NB4 (cell line): ENCODE measurements at regions not wholly inside any gene's neighbourhood (a gene's known extent, or its start where the extent isn't known, plus 50 kb on each side); places are given as distances from the start of the nearest gene placed in this dataset.

Experiments used
- TF ChIP-seq, protein P1 (sequence below): IDR thresholded peaks from one replicate; pipeline ENCODE4 v1.5.1; 2012; ENCODE audit warnings: low read depth, low read length
- TF ChIP-seq, protein P2 (sequence below): IDR thresholded peaks from 2 replicates; pipeline ENCODE4 v1.6.1; 2011; ENCODE audit warnings: low read depth, low read length

DNA sequence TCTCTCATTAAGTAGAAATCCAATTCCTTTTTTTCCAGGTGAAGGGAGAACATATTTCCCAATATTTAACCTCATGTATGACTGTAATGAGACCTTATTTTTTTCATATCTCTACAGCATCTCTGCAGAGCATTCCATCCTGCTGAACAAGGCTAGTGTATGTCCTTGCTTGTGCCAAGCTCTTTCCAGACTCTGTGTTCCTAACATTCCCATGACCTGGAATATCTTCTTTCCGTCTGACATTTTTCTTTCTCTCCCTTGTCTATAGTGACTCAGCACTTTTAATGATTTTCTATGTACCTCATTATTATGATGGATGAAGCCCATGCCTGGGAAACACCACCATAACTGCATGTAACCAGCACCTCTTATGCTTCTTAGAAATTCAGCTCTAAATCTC is 278.3 kb upstream of the NRIP1 start:
- TF ChIP-seq, protein P1, sequence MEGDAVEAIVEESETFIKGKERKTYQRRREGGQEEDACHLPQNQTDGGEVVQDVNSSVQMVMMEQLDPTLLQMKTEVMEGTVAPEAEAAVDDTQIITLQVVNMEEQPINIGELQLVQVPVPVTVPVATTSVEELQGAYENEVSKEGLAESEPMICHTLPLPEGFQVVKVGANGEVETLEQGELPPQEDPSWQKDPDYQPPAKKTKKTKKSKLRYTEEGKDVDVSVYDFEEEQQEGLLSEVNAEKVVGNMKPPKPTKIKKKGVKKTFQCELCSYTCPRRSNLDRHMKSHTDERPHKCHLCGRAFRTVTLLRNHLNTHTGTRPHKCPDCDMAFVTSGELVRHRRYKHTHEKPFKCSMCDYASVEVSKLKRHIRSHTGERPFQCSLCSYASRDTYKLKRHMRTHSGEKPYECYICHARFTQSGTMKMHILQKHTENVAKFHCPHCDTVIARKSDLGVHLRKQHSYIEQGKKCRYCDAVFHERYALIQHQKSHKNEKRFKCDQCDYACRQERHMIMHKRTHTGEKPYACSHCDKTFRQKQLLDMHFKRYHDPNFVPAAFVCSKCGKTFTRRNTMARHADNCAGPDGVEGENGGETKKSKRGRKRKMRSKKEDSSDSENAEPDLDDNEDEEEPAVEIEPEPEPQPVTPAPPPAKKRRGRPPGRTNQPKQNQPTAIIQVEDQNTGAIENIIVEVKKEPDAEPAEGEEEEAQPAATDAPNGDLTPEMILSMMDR = no peak
- TF ChIP-seq, protein P2, sequence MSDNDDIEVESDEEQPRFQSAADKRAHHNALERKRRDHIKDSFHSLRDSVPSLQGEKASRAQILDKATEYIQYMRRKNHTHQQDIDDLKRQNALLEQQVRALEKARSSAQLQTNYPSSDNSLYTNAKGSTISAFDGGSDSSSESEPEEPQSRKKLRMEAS = no peak
